CD1c-positive myeloid dendritic cell (primary cell): ENCODE measurements at regions not wholly inside any gene's neighbourhood (a gene's known extent, or its start where the extent isn't known, plus 50 kb on each side); places are given as distances from the start of the nearest gene placed in this dataset.

Experiments
- DNase-seq: peaks from one replicate; pipeline ENCODE4 v3.0.0-alpha.2; 2016; ENCODE audit errors: extremely low spot score

DNA sequence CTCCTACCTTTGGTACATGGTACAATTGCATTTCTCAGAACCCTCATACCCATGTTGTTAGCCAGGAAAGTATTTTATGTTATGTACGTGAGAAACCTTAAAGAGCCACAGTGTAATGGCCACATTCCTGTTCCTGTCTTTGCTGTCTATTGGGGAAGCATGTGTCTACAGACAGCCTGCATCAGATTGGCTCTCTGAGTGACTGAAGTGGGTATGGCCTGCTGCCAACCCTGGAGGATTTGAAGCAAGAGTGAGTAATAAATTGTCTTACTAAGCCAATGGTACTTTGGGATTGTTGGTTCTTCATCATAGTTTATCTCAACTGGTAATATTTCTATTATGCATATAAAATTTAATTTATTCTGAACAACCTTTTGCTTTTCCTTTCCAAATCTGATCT, 574.1 kb downstream of the LMO7 start:
- no peak for DNase-seq

DNA sequence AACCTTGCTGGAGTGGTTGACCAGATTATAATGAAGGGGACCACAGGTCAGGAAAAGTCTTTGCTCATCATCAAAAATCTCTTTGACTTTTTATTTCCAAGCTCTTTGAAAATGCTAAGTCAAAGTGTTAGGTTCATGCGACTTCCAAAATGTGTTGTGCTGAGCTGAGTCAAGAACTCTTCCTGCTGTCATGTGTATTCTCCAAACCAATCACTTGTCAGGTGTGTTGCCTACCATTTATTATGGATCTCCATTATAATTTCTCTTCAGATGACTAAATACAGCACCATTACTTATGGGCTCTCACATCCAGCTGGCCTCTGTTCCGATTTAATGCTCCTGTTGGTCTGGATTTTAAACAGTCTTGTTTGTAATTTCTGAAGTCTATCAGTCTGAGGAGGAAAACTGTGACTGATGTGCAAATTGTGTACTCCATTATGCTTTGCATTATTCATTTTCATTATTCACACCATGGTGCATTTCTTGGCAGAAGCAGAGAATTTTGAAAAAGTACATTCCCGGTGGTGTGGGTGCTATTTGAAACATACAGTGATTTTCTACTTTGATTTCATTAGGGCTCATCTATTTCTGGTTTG, 562.5 kb downstream of the LMO7 start:
- DNase-seq: no peak

DNA sequence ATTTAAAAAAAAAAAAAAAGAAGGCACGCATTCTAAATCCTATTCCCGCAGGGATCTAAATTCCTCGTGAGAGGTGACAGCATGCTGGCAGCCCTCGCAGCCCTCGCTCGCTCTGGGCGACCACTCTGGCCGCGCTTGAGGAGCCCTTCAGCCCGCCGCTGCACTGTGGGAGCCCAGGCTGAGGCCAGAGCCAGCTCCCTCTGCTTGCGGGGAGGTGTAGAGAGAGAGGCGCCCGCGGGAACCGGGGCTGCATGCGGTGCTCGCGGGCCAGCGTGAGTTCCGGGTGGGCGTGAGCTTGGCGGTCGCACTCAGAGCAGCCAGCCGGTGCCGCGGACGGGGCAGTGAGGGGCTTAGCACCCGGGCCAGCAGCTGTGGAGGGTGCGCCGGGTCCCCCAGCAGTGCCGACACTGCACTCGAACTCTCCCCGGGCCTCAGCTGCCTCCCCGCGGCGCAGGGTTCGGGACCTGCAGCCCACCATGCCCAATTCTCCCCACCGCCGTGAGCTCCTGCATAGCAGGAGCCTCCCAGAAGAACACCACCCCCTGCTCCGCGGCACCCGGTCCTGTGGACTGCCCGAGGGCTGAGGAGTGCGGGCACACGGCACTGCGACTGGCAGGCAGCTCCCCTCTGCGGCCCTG, 553.9 kb downstream of the LMO7 start:
- no peak for DNase-seq

DNA sequence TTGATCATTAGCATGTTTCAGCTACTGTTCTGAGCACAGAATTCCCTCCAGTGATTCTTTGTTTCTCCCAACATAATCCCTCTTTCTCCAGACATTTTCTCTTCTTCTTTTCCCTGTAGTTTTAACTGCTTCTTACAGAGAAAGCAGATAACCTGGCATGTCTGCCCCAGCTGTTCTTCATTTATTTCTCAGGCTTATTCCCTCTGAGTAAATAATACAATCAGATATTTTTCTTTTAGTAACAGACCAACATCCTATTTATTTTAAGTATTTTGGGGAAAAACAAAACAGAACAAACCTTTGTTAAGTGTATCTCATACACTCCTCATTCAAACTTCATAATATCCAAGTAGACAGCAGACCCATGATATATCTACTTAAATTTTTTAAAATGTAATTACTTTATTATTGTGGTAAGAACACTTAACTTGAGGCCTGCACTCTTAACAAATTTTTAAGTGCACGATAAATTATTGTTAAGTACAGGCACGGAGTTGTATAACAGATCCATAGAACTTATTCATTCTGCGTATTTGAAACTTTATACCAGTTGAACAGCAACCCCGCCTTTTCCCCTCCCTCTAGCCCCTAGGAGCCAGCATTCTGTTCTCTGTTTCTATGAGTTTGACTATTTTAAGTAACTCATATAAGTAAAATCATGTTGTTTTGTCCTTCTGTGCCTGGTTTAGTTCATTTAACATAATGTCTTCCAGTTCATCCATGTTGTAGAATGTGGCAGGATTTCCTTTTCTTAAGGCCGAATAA, 540.0 kb downstream of the LMO7 start:
- DNase-seq: no peak

DNA sequence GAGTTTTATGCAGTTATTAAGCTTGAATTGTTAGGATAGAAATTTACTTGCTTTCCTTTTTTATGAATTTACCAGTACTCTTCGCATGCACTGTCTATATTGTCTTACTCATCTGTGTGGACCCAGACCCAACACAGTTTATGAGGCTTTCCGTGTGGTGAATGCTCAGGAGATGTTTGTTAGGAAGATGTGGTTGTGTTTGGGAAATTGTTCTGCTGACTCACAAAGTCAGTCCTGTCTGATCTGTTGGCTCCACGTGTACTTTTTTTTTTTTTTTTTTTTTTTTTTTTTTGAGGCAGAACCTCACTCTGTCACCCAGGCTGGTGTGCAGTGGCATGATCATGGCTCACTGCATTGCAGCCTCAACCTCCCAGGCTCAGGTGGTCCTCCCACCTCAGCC, 532.5 kb downstream of the LMO7 start:
- DNase-seq: no peak

DNA sequence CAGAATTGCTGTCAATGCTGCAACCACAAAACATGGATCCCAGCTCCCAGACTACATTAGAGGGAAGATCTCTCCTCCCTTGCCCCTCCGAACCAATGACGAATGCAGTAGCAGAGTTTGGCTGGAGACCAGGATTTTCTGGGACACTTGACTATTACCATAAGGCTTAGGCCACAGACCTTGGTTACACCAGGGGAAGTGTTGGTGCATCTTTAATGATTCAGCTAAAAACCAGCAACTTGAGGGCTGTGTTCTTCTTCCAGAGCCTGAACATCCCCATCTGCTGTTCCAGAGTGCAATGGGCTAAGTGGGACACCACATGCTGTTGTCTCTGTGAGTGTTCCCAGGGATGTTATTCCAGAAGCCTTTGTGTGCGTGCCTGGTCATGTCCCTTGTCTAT, 528.2 kb downstream of the LMO7 start:
- DNase-seq: no peak

DNA sequence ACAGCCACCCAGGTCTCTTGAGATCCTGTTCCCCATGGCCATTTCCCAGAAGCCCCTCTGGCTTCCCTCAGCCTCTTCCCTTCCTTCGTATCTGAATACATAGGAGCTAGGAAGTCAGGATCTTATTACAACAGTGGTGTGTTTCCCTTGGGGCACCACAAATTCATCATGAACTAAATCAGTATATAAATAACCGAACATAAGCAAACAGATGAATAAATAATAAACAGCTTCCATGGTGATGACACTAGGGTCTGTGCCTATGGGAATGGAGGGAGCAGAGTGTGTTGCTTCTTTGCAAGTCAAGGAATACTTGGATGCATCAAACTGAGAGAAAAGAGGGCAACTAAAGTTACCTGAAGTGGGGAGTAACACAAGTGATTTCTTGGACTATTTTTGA, 527.6 kb downstream of the LMO7 start:
- no peak for DNase-seq

DNA sequence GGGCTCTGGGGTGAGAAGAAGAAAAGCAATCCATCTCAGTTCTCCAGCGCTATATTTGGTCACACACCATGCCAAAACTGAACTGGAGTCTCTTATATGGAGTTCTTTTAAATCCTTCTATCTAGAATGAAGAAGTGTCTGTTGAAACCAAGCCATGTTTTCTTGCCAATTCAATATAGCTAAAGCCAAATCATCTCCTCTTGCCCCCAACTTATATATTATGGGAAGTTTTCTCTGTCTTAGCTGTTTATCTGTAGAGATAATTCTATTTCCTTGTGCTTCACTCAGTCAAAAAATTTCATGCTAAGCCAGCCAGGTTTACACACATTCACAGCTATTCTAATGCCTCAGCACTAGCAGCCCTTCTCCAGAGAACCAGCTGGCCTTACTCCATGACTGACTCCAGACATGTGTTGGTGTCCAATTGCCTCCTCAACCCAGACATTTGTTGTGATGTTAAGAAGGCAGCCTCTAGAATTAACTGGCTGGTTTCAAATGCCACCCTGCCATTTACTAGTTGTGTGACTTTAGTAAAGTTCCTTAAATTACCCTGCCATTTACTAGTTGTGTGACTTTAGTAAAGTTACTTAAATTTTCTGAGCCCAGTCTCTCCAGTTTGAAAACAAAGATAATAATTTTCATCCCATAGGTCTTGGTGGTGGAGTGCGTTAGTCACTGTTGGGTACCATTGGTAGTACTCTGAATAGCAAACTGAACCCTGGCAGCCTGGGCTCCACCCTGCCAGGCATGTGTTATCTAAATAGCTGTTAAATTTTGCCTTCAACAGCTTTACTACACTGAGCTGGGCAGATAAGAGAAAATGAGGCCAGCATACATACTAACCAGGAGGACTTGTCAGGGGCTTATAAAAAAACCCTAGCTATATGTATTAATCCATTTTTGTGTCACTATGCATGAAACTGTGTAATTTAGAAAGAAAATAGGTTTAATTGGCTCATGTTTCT, 525.1 kb downstream of the LMO7 start:
- DNase-seq: no peak

DNA sequence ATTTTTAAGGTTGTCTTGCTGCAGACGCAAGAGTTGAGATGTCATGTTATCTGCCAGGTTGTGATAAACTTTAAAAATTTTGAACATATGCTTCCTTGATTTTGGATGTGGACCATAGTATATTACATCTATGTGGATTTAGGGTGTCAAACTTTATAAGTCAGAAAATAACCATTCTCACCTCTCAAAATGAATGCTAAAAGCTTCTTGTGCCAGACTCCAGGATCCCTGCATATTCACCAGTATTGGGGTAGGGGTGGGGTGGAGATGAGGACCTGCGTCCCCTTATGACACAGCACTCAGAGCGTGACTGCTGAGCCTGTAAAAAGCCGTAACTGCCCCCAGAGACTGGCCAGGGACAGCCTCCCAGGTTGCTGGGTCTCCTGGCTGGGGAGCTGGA, 524.4 kb downstream of the LMO7 start:
- no peak for DNase-seq

DNA sequence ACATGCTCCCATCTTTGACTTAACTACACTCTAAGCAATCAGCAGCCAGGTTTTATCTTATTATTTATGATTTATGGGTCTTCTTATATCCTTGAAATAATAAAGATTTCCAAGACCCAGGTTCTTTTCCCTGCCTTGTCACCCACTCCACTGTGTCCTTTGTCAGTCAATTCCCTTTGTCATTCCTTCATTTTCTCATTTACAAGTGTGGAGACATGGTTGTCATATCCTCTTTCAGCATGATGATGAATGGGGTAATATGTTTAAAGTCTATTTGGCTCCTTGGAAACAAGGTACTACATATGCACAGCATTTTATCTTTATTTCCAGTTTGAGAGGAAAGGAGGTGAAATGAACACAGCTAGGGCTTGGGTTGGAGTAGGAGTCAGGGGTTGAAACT, 521.8 kb downstream of the LMO7 start:
- no peak for DNase-seq

DNA sequence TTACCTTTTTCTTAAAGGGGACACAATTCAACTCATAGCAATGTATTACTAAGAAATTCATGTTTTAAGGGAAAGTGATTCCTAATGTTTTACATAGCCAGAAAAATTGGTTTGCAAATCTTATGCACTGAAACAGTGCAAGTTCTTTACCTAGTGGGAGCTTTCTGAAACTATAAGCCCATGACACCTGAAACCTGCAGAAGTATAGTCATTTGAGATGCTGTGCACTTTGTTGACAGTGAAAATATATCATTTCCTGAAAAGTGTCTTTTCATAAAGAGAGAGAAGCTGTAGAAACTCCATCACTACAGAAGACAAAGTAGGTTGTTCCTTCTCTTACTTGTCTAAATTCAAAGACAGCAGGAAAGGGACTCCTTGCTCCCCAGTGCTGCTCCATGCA, 517.1 kb downstream of the LMO7 start:
- no peak for DNase-seq

DNA sequence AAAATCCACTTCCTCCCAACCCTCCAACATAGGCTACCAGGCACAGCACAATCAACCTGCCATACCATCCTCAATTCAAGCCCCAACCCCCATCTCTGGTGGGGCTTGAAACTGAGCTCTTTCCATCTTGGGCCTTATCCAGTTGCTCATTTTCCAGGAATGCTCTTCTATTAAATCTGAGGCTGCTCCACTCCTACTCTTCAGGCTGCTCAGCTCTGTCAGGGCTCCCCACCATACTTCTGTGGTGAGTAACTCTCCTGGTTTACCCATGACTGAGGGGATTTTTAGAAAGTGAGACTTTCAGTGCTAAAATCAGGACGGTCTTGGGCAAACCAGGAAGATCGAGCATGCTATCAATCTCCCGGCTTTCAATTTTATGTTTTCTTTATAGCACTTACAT, 512.8 kb downstream of the LMO7 start:
- no peak for DNase-seq

DNA sequence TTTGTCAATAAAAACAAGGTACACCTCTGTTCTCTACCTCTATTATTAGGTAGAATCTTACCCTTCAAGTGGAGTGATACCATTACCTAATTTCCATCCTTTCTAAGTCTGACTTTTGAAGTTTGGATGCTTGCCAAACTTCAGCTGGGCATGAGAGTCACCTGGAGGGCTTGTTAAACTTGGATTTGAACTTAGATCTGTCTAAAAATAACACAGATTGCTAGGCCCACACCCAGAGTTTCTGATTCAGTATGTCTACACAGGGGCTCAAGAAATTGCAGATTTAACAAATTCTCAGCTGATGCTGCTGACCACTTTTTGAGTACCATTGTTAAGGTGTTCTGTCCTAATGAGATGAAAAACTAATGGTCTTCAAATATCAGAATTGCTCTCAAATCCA, 512.2 kb downstream of the LMO7 start:
- DNase-seq: no peak

DNA sequence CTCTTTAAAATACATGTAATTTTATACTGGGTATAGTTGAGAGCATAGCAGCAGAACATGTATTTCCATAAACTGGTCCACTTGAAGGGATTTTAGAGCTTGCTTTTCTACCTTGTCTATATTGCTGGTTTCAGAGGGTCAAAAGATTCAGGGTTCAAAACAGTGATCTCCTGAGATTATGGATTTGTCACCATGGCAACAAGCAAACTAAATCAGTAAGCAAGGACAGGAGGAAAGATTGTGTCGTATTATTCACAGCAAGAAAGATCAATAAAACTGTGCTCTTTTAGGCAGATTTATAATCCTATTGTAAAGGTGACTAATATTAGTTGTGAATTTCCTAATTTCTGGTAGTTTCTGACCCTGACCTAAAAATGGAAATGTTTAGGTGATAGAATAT, 496.4 kb downstream of the LMO7 start:
- DNase-seq: no peak

DNA sequence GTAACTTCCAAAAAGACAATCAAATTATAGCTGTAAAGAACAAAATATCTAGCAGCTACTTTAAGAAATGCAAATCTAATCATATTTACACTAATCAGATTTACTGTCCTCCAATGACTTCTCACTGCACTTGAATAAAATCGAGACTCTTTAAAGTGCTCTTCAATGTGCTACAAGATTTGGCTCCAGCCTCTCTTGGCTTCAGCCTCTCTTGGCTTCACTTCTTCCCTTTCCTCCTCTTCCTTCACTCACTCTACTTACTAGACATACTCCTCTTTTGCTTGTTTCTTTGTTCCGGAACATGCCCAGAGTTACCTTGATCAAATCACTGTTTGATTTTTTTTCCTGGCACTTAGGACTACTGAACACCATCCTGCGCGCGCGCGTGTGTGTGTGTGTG, 495.4 kb downstream of the LMO7 start:
- DNase-seq: no peak

DNA sequence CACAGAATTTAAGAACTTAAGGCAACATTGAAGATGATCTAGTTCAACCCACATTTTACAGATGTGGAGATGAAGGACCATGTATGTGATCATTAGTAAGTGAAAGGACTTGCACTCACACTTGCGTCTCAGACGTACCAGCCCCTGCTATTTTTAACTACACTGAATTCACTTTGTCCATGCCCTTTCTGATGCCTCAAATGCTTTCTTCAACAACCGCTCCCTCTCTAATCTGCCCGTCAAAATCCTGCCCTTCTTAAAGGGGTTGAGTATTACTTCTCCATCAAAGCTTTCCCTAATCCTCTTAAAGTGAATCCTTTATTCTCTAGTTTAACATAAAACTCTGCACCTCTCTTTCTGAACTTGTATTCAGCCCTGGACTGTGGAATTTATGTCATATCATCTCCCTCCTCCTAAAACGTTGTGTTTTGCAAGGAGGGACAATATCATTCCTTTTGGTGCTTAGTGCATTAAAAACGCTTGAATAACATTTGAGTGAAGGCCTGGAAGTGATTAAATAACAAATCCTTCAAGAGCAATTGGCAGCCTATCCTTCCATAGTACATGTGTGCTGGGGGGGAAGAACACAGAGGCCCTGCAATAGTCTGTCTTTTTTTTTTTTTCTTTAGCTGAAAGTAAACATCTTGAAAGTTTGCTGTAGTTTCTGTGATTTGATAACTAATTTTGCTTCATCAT, 493.3 kb downstream of the LMO7 start:
- DNase-seq: no peak

DNA sequence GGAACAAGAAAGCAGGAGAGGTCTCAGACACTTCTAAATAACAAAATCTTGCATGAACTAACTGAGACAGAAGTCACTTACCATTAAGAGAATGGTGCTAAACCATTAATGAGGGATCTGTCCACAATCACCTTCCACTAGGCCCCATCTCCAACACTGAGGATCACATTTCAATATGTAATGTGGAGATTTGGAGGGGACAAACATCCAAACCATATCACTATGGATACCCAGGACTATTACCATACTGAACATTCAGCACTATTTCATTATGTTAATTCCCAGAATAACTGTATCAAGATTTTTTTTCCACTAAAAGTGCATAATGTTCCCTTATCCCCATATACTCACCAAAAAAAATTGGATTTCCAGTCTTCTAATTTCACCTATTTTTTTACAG, 491.8 kb downstream of the LMO7 start:
- no peak for DNase-seq

DNA sequence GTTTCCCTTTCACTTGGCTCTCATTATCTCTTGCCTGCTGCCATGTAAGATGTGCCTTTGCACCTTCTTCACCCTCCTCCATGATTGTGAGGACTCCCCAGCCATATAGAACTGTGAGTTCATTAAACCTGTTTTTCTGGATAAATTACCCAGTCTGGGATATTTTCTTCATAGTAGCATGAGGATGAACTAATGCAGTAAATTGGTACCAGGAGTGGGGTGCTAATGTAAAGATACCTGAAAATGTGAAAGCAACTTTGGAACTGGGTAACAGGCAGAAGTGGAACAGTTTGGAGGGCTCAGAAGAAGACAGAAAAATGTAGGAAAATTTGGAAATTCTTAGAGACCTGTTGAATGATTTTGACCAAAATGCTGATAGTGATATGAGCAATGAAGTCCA, 487.4 kb downstream of the LMO7 start:
- no peak for DNase-seq

DNA sequence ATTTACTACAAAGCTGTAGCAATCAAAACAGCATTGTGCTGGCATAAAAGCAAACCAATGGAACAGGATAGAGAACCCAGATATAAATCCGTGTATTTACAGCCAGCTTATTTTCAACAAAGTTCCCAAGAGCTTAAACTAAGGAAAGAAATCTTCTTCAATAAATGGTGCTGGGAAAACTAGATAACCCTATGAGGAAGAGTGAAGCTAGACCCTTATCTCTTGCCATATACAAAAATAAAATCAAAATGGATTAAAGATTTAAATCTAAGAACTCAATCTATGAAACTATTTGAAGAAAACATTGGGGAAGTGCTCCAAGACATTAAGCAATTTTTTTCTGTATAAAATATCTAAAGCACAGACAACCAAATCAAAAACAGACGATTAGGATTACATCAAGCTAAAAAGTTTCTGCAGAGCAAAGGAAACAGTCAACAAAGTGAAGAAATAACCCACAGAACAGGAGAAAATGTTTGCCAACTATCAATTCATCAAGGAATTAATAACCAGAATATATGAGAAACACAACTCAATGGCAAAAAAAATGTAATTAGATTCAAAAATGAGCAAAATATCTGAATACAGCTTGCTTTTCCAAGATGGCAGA, 480.7 kb downstream of the LMO7 start:
- DNase-seq: no peak

DNA sequence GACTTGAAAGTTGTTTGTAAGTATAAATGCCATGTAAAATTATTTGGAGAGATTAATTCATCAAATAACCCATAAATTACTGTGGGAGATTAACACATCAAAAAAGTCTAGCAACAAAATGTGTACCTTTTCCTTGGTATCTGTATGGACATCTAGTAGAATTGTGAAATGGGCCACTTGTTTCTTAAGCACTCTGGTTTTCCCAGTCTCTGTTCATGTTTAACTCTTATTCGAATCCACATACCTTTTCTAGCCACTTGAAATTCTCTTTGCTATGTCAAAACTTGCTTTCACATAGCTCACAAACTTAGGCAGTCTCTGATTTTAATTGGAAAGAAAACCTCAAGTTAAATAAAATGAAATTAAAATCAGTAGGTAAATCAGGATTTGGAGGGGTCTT, 470.6 kb downstream of the LMO7 start:
- DNase-seq: no peak

DNA sequence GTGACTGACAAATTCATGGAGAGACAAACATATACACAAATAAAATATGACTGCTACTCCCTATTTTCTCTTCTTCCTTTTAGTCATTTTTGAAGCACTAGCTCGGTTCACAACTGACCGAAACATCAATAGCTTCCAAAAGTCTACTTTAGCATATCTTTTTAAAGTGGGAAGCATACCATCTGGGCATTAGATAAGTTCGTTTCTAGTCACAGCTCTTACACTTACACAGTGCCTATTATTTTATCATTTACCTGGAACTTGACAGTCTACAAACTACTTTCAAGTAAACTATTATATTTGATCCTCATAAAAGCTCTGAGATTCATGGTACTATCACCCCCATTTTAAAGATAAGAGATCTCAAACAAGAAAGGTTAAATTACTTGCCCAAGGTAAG, 458.5 kb downstream of the LMO7 start:
- no peak for DNase-seq
